ENCODE measurements at regions not wholly inside any gene's neighbourhood (a gene's known extent, or its start where the extent isn't known, plus 50 kb on each side); places are given as distances from the start of the nearest gene placed in this dataset.
"Not testable (repeated sequence)": the region's sequence is repeated elsewhere in the genome, so short reads cannot be mapped to it uniquely, and the experiment has no call there.

GRCh38 chr6:170080169-170080827, 210.6 kb downstream of the DLL1 start:
- DNase-seq = no peak

DNA sequence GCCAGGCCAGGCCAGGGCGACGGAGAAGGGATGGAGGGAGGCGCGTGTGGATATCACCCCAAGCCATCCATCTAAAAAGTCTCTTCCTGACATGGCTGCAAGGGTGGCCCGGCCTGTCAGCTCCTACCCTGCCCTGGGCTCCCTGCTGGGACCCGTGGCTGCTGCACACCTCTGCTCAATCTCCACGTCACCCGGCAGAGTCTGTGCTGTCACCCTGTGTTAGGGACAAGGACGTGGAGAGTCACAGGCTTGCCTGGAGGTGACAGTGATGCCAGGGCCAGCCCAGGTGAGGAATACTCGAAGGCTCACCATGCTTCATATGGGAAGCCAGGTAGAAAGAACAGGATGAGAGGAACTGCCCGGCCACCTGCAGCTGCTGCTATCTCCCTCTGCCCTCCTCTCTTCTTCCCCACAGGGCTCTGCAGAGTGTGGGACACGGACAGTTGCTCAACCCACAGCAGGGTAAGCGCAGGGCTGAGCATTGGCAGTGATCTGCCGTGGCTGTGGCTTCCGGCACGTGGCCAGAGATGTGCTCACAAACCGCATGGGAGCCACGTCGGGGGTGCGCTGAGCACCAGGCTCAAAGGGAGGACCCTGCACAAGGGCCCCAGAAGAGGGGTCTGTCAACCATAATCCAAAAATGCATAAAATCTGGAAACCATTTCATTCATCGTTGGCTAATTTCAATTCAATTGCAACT, 214.3 kb downstream of the DLL1 start:
- no peak for DNase-seq

- no peak for DNase-seq
Measured at GRCh38 chr6:170075659-170076223, 215.1 kb downstream of the DLL1 start.

GRCh38 chr6:170074907-170075306, 216.0 kb downstream of the DLL1 start:
- DNase-seq = no peak

GRCh38 chr6:170074435-170074834, 216.4 kb downstream of the DLL1 start:
- no peak for DNase-seq

GRCh38 chr6:170073846-170074245, 217.0 kb downstream of the DLL1 start:
- no peak for DNase-seq

GRCh38 chr6:170072246-170072645, 218.6 kb downstream of the DLL1 start:
- DNase-seq = no peak

DNA sequence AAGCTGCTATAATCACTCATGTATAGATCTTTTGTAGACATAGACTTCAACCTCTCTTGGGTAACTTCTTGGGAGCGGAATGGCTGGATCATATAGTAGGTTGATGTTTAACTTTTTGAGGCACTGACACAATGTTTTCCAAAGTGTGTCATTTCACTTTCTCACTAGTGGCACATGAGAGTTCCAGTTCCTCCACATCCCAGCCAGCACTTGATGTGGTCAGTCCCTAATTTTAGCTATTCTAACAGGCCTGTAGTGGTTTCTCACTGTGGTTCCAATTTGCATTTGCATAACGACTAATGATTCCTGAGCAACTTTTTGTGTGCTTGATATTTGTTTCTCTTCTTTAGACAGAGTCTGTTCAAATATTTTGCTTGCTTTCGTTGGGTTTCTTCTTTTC, 221.3 kb downstream of the DLL1 start:
- DNase-seq = no peak

DNA sequence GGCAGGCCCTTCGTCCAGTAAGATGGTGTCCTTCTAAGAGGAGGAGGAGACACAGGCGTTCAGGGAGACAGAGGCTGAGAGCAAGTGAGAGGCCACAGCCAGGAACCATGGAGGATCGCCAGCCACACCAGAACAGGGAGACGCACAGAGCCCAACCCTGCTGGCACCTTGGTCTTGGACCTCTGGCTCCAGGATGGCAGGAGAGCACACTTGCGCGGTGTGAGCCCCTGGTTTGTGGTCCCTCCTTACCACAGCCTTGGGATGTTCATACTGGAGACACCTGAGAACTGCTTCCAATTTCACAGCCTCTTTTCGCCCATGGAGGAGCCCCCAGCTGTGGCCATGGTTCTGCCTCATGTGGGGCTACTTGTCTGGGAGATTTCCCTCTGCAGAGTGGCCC, 222.4 kb downstream of the DLL1 start:
- DNase-seq = no peak

GRCh38 chr6:170067923-170068360, 222.9 kb downstream of the DLL1 start:
- DNase-seq = no peak

- no peak for DNase-seq
Measured at GRCh38 chr6:170067181-170067641, 223.7 kb downstream of the DLL1 start.

DNA sequence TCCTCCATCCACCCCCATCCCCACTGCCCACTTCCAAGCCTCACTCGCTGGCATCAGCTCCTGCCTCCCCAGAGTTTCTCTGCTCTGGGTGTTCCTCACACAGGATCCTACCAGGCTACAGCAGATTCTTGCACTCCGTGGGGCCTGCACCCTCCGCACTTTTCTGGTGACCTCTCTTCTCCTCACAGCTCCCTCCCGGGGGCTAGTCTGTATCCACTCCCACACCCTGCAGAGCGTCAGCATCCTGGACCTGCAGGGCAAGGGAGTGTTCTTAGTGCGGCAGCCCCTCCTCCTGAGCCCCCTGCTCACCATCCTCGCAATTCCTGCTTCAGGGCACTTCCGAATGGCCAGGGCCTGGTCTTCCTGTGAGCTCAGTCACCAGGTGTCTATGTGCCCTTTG, 224.2 kb downstream of the DLL1 start:
- DNase-seq = no peak

DNA sequence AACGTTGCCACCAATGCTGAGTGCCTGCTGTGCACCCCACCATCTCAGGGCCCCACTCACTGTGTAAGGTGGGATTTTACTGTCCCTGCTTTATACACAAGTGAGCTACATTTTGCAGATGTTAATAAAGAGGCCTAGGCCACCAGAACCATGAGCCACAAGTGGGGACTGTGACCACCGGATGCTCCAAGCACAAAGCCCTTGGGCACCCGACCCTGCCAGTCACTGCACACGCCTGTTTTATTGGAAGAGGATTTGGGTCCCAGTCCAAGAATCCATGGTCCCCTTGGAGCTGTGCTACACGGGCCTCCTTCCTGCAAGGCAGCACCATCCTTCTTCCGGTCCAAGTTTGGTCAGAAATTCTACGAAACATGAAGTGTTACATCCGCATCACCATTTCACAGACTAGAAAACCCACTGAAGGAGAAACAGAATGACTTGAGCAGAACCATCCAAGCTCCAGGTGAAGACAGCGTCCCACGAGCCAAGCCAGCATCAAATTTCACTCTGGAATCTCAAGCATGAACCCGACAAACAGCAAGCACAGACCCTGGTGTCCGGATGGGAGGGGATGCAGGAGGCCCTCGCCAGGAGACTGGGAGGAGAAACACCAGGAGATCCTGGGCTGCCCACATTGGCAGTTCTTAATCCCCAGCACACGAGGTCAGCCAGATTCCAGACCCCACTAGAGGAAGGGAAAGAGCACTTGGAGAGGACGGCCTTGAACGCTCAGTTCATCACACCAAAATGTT, 226.9 kb downstream of the DLL1 start:
- DNase-seq = no peak

DNA sequence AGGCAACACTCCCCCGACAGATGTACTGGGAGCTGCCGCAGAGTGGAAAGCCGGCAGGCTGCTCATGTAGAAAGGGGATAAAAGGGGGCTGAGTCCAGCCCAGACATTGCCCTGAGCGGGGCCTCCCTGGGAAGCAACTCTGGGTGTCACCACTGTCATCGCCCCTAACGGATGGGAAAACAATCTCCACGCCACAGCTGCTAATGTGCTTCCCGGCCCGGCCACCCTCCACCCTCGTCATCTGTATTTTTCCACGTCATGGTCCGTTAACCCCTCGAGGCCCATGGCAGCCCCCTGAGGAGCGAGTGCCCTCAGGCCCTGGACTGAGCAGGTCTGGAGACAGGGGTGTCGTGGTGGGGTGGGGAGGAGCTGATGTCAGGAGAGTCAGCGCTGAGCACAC, 227.4 kb downstream of the DLL1 start:
- no peak for DNase-seq

DNA sequence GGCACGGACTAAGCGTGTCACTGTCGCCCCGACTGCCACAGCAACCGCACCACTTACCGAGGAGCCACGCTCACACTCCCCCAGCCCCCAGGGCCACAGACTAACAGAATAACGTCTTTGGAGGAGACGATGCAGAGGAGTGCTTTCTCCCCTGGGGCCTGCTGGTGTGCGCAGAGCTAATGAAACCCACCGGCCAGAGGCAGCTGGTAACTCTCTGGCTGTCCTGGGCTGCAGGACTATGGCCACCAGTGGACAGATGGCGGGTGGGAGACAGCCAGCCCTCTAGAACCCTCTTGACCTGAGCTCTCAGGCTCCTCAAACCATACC, 228.0 kb downstream of the DLL1 start:
- DNase-seq = no peak

DNA sequence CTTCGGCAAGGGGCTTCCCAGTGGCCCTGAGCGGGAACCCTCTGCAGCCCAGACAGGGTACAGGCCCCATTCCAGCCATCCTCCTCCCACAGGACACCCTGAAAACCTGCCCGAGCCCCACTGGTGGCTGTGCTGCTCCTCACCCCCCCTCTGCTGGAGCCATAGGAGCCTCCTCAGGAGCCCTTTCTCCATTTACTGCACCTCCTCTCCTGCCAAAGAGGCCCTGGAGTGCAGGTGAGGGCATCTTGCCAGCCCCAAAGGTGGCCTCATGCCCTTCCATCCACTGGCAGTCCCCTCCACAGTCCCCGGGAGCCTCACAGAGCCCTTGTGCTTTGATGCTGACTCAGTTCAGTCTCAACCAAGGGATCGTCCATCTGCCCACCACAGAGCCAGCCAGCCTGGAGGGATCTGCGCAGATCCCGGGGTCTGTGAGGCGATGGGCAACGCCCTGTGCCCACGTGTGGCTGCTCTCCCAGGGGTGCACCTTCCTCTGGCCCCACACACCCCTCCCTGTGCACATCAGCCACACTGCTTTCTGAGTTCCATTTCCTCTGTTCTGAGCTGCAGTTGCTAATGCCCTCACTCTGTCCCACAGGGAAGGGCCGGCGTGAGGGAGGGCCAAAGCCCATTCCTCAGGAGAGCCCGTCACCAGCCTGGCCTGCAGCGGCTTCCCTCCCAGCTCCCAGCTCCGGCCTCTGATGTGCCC, 228.5 kb downstream of the DLL1 start:
- DNase-seq = no peak

- no peak for DNase-seq
Measured at GRCh38 chr6:170058878-170059485, 231.9 kb downstream of the DLL1 start.

GRCh38 chr6:170057961-170058877, 232.7 kb downstream of the DLL1 start:
- DNase-seq = no peak

GRCh38 chr6:170057034-170057734, 233.7 kb downstream of the DLL1 start:
- DNase-seq = no peak

DNA sequence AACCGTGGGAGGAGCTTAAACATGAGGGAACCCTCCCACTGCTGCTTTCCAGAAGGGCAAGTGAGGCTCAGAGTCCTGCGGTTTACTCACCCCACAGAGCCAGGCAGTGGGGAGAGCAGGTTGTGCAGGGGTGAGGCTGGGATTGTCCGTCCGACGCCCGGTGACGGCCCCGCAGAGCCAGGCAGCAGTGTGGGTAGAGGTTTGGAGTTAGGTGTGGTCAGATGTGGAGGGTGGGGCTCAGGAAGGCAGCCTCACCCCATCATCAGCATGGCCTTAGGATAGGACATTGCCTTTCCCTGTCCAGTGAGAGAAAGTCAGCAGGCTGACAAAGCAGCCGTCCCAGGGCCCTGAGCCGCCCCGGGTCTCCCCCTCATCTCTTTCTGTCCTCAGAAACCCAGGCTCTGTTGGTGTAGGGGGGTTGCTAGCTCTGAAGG, 234.6 kb downstream of the DLL1 start:
- DNase-seq = no peak

DNA sequence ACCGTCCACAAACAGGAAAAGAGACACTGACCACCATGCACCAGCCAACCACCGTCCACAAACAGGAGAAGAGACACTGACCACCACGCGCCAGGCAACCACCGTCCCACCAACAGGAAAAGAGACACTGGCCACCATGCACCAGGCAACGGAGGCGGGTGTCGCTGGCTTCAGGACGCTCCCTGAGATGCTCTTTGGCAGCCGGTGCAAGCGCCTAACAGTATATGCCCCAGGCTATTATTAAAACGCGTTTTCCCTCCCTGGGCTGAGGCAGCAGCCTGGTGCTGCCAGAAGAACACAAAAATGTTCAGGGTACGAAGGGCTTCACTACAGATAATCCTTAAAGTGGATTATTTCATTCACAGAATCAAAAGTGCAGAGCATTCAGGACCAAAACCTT, 235.1 kb downstream of the DLL1 start:
- not testable (repeated sequence) for DNase-seq

All from T1000 (cell line).